GM12872 (cell line): ENCODE measurements at regions not wholly inside any gene's neighbourhood (a gene's known extent, or its start where the extent isn't known, plus 50 kb on each side); places are given as distances from the start of the nearest gene placed in this dataset.

ENCODE experiments used
- TF ChIP-seq, protein P1 (sequence below): IDR thresholded peaks from 3 replicates; pipeline ENCODE4 v1.5.1; 2011; ENCODE audit warnings: low read depth, mild to moderate bottlenecking, low read length, moderate library complexity; ENCODE audit not compliant: insufficient read depth

DNA sequence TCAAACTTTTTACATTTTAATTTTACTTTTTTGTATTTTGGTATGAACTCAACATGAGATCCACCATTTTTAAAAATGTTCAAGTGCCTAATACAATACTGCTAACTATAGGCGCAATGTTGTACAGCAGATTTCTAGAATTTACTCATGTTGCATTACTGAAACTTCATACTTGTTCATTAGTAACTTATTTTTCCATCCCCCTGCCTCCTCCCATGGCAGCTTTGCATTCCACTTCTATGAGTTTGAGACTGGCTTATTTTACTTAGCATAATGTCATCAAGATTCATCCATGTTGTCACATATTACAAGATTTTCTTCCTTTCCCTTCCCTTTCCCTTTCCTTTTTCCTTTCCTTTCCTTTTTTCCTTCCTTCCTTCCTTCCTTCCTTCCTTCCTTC lies 825.9 kb downstream of the SLC16A7 start:
- TF ChIP-seq, protein P1, sequence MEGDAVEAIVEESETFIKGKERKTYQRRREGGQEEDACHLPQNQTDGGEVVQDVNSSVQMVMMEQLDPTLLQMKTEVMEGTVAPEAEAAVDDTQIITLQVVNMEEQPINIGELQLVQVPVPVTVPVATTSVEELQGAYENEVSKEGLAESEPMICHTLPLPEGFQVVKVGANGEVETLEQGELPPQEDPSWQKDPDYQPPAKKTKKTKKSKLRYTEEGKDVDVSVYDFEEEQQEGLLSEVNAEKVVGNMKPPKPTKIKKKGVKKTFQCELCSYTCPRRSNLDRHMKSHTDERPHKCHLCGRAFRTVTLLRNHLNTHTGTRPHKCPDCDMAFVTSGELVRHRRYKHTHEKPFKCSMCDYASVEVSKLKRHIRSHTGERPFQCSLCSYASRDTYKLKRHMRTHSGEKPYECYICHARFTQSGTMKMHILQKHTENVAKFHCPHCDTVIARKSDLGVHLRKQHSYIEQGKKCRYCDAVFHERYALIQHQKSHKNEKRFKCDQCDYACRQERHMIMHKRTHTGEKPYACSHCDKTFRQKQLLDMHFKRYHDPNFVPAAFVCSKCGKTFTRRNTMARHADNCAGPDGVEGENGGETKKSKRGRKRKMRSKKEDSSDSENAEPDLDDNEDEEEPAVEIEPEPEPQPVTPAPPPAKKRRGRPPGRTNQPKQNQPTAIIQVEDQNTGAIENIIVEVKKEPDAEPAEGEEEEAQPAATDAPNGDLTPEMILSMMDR = no peak

DNA sequence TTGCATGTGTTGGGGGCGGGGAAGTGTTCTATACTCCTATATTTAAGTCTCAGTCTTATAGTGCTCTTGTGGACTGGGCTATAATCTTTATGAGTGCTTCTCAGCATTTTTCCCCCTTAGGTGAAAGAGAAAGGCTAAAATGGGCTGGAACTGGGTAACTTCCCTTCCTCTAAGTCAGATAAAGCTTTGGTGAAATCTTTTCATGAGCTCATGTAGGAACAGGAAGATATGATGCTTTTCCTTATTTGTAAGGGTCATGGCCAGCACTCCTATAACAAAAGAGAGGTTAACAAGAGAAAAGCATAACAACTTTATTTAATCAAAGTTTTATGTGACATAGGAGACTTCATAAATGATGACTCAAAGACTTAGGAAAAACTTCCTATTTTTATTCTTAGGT lies 841.5 kb downstream of the SLC16A7 start:
- TF ChIP-seq, protein P1 = no peak

DNA sequence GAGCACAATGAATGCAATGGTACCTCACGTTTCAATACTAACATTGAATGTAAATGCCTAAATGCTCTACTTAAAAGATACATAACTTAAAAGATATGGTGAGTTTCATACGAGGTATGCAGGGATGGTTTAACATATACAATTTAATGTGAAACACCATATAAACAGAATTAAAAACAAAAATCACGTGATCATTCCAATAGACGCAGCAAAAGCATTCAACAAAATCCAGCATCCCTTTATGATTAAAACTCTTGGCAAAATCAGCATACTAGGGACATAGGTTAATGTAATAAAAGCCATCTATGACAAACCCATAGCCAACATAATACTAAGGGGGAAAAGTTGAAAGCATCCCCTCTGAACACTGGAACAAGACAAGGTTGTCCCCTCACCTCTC lies 845.7 kb downstream of the SLC16A7 start:
- TF ChIP-seq, protein P1 = no peak

DNA sequence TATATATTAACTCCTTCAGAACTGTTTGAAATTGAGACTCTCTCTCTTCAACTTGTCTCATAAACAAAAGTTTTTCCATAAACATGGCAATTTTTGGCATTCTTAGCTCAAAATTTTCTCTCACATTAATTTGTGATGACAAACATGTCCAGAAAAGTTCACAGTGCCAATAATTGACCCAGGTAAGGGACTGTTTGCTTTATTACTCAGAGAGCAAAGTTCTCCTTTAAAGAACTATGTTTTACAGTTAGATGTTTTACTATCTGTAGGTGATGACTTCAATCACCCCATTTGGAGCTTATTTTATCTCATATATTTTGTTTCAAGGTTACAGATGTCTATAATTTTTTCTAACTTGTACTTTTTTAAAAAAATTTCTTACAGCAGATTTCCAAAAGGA lies 855.6 kb downstream of the SLC16A7 start:
- TF ChIP-seq, protein P1 = no peak

DNA sequence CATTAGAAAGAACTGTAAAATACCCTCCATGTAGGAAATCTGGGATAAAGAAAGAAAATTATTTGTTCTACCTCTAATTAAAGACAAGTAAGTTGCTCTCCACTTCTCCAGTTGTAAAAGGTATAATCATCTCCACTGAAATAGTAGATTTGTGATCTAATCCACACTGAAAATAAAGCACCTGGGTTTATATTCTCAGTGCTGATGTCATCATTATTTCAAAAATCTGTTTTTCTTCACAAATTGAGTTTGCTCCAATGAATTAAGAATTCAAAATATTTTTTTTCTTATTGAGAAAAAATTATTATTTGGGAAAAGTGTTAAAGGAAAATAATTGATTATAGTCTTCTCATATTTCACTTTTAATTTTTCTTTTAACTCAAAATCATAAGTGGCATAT lies 869.2 kb downstream of the SLC16A7 start:
- TF ChIP-seq, protein P1 = no peak

DNA sequence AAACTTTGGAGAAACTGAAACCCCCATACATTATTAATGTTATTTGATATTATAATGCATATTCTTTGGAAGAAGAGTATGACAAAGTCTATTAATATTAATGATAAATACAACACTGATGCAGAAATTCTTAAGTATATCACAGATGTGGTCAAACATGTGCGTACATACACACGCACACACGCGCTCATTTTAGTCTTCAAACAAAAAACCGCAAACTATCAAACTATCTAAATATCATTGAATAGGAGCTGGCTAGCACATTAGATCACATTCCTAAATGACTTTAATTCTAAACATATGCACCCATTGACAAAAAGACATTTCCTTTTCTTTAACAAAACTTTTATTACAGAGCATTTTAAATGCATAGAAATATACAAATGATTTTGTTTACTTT lies 872.7 kb downstream of the SLC16A7 start:
- TF ChIP-seq, protein P1 = no peak

DNA sequence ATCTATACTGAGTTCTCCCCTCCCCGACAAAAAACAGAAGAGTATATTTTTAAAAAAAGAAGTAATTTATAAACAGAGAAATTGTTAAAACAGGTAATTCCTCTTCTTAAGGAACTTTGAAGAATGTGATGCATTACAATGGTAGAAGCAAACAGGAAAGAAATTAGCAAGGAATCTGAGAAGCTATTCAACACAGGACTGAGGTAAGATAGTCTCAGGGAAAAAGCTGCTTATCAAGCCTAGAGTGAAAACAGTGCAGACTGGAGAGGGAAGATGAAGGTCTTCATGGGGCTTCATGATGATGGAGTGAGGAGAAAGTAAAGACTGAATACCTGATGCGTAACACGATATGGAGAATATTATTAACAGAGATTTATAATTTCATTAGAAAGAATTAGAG lies 880.0 kb downstream of the SLC16A7 start:
- TF ChIP-seq, protein P1 = no peak

DNA sequence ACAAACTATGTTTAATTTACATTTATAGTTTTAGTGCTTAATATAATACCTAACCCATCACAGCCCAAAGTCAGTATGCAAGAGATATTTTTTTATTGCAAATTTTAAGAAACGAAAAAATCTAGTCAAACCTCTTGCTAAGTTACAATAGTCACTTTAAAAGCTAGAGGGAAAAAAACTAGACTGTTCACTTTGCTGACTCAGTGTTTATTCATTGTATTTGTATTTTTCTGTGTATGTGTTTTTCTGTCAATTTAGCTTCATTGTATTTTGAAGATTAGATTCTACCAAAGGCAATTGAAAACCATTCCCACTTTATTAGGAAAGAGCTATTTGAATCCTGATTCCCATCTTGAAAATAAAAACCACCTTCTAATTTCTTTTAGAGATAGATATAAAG lies 891.5 kb downstream of the SLC16A7 start:
- TF ChIP-seq, protein P1 = no peak
